Muscle layer of duodenum (tissue), 2 donors: ENCODE measurements at regions not wholly inside any gene's neighbourhood (a gene's known extent, or its start where the extent isn't known, plus 50 kb on each side); places are given as distances from the start of the nearest gene placed in this dataset.
"Not testable (repeated sequence)": the region's sequence is repeated elsewhere in the genome, so short reads cannot be mapped to it uniquely, and the experiment has no call there.

Experiments used
- H3K27ac ChIP-seq: one replicate; pipeline ENCODE4 v1.7.0; 2013; ENCODE audit warnings: mild to moderate bottlenecking, low read length
- H3K27me3 ChIP-seq: one replicate; pipeline ENCODE4 v1.7.0; 2013; ENCODE audit warnings: low read depth, mild to moderate bottlenecking, control low read depth, low read length
- H3K36me3 ChIP-seq, 2 donors: one replicate each; pipeline ENCODE4 v1.7.0; 2013; ENCODE audit warnings: low read length in 2 of 2, control low read depth in 1 of 2, mild to moderate bottlenecking in 1 of 2; ENCODE audit not compliant: insufficient read depth in 2 of 2, control insufficient read depth in 1 of 2
- H3K4me1 ChIP-seq, 2 donors: one replicate each; pipeline ENCODE4 v1.7.0; 2013; ENCODE audit warnings: low read length in 2 of 2, mild to moderate bottlenecking in 2 of 2, control low read depth in 1 of 2, moderate library complexity in 1 of 2; ENCODE audit not compliant: insufficient read depth in 2 of 2, control insufficient read depth in 1 of 2
- H3K4me3 ChIP-seq, 2 donors: one replicate each; pipeline ENCODE4 v1.7.0; 2013; ENCODE audit warnings: low read length in 2 of 2, low read depth in 1 of 2, mild to moderate bottlenecking in 1 of 2
- H3K9me3 ChIP-seq, 2 donors: one replicate each; pipeline ENCODE4 v1.7.0; 2013; ENCODE audit warnings: low read length in 2 of 2, control low read depth in 1 of 2, mild to moderate bottlenecking in 1 of 2; ENCODE audit not compliant: control insufficient read depth in 1 of 2
- donor health status: healthy.

DNA sequence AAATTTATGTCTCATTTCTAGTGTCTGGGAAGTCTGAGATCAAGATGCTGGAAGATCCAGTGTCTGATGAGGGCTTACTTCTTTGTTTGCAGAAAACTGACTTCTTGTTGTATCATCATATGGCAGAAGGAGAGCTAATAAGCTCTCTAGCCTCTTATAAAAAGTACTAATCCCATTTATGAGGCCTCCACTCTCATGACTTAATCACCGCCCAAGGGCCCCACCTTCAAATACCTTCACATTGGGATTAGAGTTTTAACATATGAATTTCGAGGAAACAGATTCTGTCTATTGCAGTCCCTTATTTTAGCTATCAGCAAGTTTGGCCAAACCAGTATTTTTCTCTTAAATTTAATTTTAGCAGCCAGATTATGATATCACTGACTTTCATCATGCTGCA, 150.2 kb upstream of the TMPRSS15 start:
- Histone ChIP-seq H3K36me3 (no peaks in the 10 kb centered on the region), H3K27me3 (no peaks in the 10 kb centered on the region), H3K4me3 (no peak overlapping the region), H3K9me3 (no peaks in the 10 kb centered on the region), H3K4me1 (no peaks in the 10 kb centered on the region), H3K27ac (no peak overlapping the region)

- not testable (repeated sequence) for H3K9me3 ChIP-seq, H3K27ac ChIP-seq, H3K4me3 ChIP-seq, H3K27me3 ChIP-seq, H3K4me1 ChIP-seq, H3K36me3 ChIP-seq
Observed at GRCh38 chr21:18567770-18568169, 164.2 kb upstream of the TMPRSS15 start.

DNA sequence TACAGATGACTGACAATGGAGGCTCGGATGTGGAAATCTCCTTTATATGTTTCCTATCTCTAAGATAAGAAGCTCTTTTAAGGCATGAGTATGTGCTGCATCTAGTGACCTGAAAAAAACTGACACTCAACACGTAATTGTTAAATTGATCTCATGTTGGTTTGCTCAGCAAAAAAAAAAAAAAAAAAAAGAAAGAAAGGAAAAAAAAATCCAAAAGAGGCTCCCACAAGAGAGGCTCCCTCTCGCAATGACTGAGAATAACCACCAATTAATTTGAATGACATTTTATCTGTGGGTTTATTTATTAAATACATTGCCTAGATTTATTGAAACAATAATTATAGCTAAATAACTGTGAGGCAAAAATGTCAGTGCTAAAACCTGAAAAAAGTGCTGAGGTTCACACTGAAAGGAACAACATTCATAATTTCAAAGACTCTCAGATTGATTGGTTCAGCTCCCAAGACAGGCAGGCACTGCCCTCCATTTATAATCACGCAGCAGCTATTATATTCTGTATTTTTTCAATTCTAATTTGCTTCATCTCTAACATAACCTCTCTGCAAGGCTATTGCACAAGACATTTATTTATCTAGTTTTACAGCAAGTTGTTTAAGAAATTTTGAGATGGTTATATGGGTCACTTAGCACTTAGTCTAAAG, 184.5 kb upstream of the TMPRSS15 start:
- Histone ChIP-seq H3K36me3 (no peaks in the 10 kb centered on the region), H3K4me1 (no peaks in the 10 kb centered on the region), H3K27me3 (no peaks in the 10 kb centered on the region), H3K4me3 (no peak overlapping the region), H3K9me3 (no peaks in the 10 kb centered on the region), H3K27ac (no peak overlapping the region)

DNA sequence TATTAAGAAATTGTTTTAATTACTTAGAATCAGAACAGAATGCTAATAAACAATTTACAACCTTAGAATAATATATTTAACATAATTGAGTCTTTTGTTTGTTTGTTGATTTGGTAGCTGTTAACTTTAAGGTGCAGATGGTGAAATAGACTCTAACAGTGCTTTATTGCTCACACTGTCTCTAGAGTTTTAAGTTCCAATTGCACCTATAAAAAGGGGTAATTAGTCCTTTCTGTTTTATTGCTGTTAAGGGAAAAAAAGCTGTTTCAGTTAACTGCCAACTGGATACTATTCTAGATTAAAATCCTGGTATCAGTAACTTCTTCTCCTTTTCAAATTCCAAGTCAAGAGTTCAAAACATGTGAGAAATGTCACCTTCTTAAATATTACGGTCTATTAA, 197.6 kb upstream of the TMPRSS15 start:
- H3K27ac ChIP-seq = no peak overlapping the region
- no peaks in the 10 kb centered on the region for H3K4me1 ChIP-seq
- no peaks in the 10 kb centered on the region for H3K9me3 ChIP-seq
- H3K27me3 ChIP-seq = no peaks in the 10 kb centered on the region
- H3K4me3 ChIP-seq = no peak overlapping the region
- H3K36me3 ChIP-seq = no peaks in the 10 kb centered on the region

GRCh38 chr21:18602711-18603110, 199.1 kb upstream of the TMPRSS15 start:
- Histone ChIP-seq H3K4me1 (no peaks in the 10 kb centered on the region), H3K27ac (no peak overlapping the region), H3K36me3 (no peaks in the 10 kb centered on the region), H3K4me3 (no peak overlapping the region), H3K9me3 (no peaks in the 10 kb centered on the region), H3K27me3 (no peaks in the 10 kb centered on the region)

GRCh38 chr21:18603261-18603660, 199.7 kb upstream of the TMPRSS15 start:
- Histone ChIP-seq H3K9me3 (no peaks in the 10 kb centered on the region), H3K4me3 (no peak overlapping the region), H3K4me1 (no peaks in the 10 kb centered on the region), H3K36me3 (no peaks in the 10 kb centered on the region), H3K27me3 (no peaks in the 10 kb centered on the region), H3K27ac (no peak overlapping the region)

- H3K27ac ChIP-seq = no peak overlapping the region
- no peaks in the 10 kb centered on the region for H3K9me3 ChIP-seq
- H3K36me3 ChIP-seq = no peaks in the 10 kb centered on the region
- no peak overlapping the region for H3K4me3 ChIP-seq
- H3K27me3 ChIP-seq = no peaks in the 10 kb centered on the region
- no peaks in the 10 kb centered on the region for H3K4me1 ChIP-seq
Observed at GRCh38 chr21:18603980-18604379, 200.4 kb upstream of the TMPRSS15 start.

DNA sequence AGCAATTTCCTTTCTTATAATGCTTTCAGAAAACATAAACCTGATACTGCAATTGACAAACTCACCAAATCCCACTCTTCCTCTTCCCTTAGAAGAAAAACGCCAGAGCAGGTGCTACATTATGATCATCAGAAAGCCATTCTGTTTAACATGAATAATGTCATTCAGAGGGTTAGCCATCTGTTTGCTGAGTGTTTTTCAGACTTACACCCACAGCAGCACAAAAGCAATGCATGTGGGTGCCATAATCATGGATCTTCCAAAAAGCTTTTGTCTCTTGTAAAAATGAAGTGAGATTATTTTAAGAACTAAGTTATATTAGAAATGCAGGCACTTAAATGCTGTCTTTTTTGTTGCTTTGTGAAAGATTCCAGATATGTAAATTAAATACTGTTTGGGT, 204.6 kb upstream of the TMPRSS15 start:
- Histone ChIP-seq H3K9me3 (no peaks in the 10 kb centered on the region), H3K27me3 (no peaks in the 10 kb centered on the region), H3K36me3 (no peaks in the 10 kb centered on the region), H3K4me1 (no peaks in the 10 kb centered on the region), H3K4me3 (no peak overlapping the region), H3K27ac (no peak overlapping the region)

DNA sequence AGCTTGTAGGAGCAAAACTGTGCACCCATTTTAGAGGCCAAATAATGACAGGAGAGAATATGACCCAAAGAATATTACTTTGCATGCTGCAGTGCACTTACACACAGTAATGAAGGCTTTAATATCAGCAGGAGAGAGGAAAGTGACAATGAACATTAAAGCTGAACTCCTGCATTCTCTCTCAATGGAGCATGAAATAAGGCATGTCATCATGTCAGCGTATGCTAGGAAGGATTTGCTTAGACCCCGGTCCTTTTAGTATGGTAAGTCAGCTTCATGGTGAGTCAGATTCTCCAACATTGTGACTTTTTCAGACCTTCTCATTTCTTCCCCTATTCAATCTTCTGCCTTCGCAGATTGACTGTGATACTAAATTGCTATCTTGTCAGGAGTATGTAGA, 210.7 kb upstream of the TMPRSS15 start:
- H3K27me3 ChIP-seq = no peaks in the 10 kb centered on the region
- H3K36me3 ChIP-seq = no peaks in the 10 kb centered on the region
- no peak overlapping the region for H3K27ac ChIP-seq
- no peaks in the 10 kb centered on the region for H3K4me1 ChIP-seq
- no peaks in the 10 kb centered on the region for H3K9me3 ChIP-seq
- no peak overlapping the region for H3K4me3 ChIP-seq

- no peaks in the 10 kb centered on the region for H3K9me3 ChIP-seq
- no peaks in the 10 kb centered on the region for H3K27me3 ChIP-seq
- H3K4me3 ChIP-seq = no peak overlapping the region
- H3K27ac ChIP-seq = no peak overlapping the region
- no peaks in the 10 kb centered on the region for H3K36me3 ChIP-seq
- no peaks in the 10 kb centered on the region for H3K4me1 ChIP-seq
Observed at GRCh38 chr21:18617291-18617690, 213.7 kb upstream of the TMPRSS15 start.

- Histone ChIP-seq H3K4me3 (no peak overlapping the region), H3K4me1 (no peaks in the 10 kb centered on the region), H3K27ac (no peak overlapping the region), H3K36me3 (no peaks in the 10 kb centered on the region), H3K9me3 (no peaks in the 10 kb centered on the region), H3K27me3 (no peaks in the 10 kb centered on the region)
Observed at GRCh38 chr21:18620436-18620835, 216.9 kb upstream of the TMPRSS15 start.

- Histone ChIP-seq H3K27me3 (no peaks in the 10 kb centered on the region), H3K4me1 (no peaks in the 10 kb centered on the region), H3K9me3 (no peaks in the 10 kb centered on the region), H3K4me3 (no peak overlapping the region), H3K27ac (no peak overlapping the region), H3K36me3 (no peaks in the 10 kb centered on the region)
Observed at GRCh38 chr21:18622383-18622782, 218.8 kb upstream of the TMPRSS15 start.
